Gastrocnemius medialis (tissue), 4 donors: ENCODE measurements at regions not wholly inside any gene's neighbourhood (a gene's known extent, or its start where the extent isn't known, plus 50 kb on each side); places are given as distances from the start of the nearest gene placed in this dataset.

ENCODE experiments used
- ATAC-seq, 2 donors: fragments of 150-250 bp; one replicate each; pipeline ENCODE4 v1.9.1; 2016
- DNase-seq, 2 donors: peaks; one replicate each; pipeline ENCODE4 v3.0.0-alpha.2; 2019
- H3K27ac ChIP-seq, 4 donors: fragments of 200-600 bp; sonication (generic); 1 replicate in 1 of 4; 2 replicates in 3 of 4; pipeline ENCODE4 v1.5.1; 2016 to 2018; ENCODE audit warnings: mild to moderate bottlenecking in 2 of 4, moderate library complexity in 1 of 4
- H3K27me3 ChIP-seq, 3 donors: fragments of 200-600 bp; sonication (generic) in 2 of 3; 1 replicate in 1 of 3; 2 replicates in 2 of 3; pipeline versions ENCODE4 v1.5.1 to v1.6.0; 2016 to 2019; ENCODE audit warnings: mild to moderate bottlenecking in 1 of 3, moderate library complexity in 1 of 3
- H3K36me3 ChIP-seq, 2 donors: fragments of 200-600 bp; sonication (generic) in 1 of 2; one replicate each; pipeline ENCODE4 v1.5.1; 2017 to 2018
- H3K4me1 ChIP-seq, 2 donors: fragments of 200-600 bp; sonication (generic) in 1 of 2; one replicate each; pipeline ENCODE4 v1.5.1; 2016 to 2017; ENCODE audit warnings: mild to moderate bottlenecking in 2 of 2
- H3K4me3 ChIP-seq, 4 donors: fragments of 200-600 bp; sonication (generic) in 3 of 4; 1 replicate in 1 of 4; 2 replicates in 3 of 4; pipeline ENCODE4 v1.5.1; 2016 to 2019; ENCODE audit warnings: mild to moderate bottlenecking in 2 of 4
- H3K9me3 ChIP-seq, 3 donors: fragments of 200-600 bp; sonication (generic) in 2 of 3; 1 replicate in 1 of 3; 2 replicates in 2 of 3; pipeline ENCODE4 v1.5.1; 2016 to 2019
- CTCF ChIP-seq, 5 experiments: fragments of 450-650 bp in 3 of 5; fragments of 200-600 bp in 2 of 5; sonication (generic) in 2 of 5; IDR thresholded peaks in 4 of 5; conservative IDR thresholded peaks in 1 of 5; 1 replicate in 4 of 5; 2 replicates in 1 of 5; pipeline ENCODE4 v1.5.1; 2016 to 2019; ENCODE audit warnings: antibody characterized with exemption in 5 of 5, mild to moderate bottlenecking in 3 of 5, moderate library complexity in 3 of 5
- POLR2A ChIP-seq, 2 donors: fragments of 450-650 bp; IDR thresholded peaks; one replicate each; pipeline ENCODE4 v1.6.1; 2017; ENCODE audit warnings: antibody characterized with exemption in 2 of 2, mild to moderate bottlenecking in 2 of 2, moderate library complexity in 2 of 2
- in situ Hi-C, 4 donors: fragments of 200-750 bp; cut with MboI; loops; one replicate each; pipeline versions ENCODE4 v1.15.0 to v1.8.0; 2017; ENCODE audit warnings: low sequenced_read_pairs in 4 of 4
- intact Hi-C: fragments of 100-400 bp; cut with DNase I; formaldehyde crosslinking; loops from one replicate; pipeline ENCODE4 v1.15.1; 2023; ENCODE audit warnings: low total_unique reads

DNA sequence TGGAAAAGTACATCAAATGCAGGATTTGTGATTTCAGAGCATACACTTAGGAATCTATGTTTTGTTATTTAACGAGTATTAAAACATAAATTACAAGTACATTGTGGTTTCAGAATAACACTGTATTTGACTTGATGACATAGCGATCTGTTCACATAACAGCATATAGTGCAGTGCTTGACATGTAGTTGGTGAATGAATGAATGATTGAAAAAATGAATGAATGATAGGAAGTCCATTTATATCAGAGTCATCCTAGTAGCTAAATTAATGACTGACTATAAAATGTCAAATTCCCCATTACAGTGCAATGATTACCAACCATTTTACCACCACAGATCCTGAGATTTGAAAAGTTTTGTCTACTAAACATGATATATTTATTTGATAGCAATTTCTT, 114.6 kb upstream of the FAT1 start:
- DNase-seq (no peak), ATAC-seq (no peak)
- H3K27me3 ChIP-seq: no peaks in the 10 kb centered on the region
- no peaks in the 10 kb centered on the region for H3K4me1 ChIP-seq
- no peak overlapping the region for H3K27ac ChIP-seq
- in situ Hi-C loops (no loop called here), intact Hi-C loops (no loop called here)
- H3K36me3 ChIP-seq: no peaks in the 10 kb centered on the region
- no peaks in the 10 kb centered on the region for H3K9me3 ChIP-seq
- no peak overlapping the region for H3K4me3 ChIP-seq
- no peak for TF ChIP-seq POLR2A (IDR thresholded peaks at IDR 0.05)
- no peak for TF ChIP-seq CTCF (IDR thresholded peaks at IDR 0.05 in 4 of 5, conservative IDR thresholded peaks at IDR 0.05 in 1 of 5)

- TF ChIP-seq CTCF (IDR thresholded peaks at IDR 0.05 in 4 of 5, conservative IDR thresholded peaks at IDR 0.05 in 1 of 5) (no peak), POLR2A (IDR thresholded peaks at IDR 0.05) (no peak)
- no peak for DNase-seq
- Histone ChIP-seq H3K4me3 (peak overlapping the region; percentile 13 to 31 (median 22)), H3K4me1 (peaks cover 0 to 3% of the 10 kb centered on the region in 2 donors), H3K36me3 (no peaks in the 10 kb centered on the region), H3K27ac (peak overlapping the region; percentile 66 to 76 (median 68)), H3K9me3 (no peaks in the 10 kb centered on the region), H3K27me3 (no peaks in the 10 kb centered on the region)
- intact Hi-C loops (loop anchor here (10.0 kb wide), 2 partner anchors 65 to 115 kb away; partner anchors contain the start of gene FAT1), in situ Hi-C loops (no loop called here)
- peak; percentile 41 to 51 for ATAC-seq
Observed at GRCh38 chr4:186839122-186840037, 115.7 kb upstream of the FAT1 start.

GRCh38 chr4:186840222-186840701, 116.6 kb upstream of the FAT1 start:
- no peaks in the 10 kb centered on the region for H3K9me3 ChIP-seq
- ATAC-seq (peak; percentile 77 to 78), DNase-seq (peak; percentile 57 to 58)
- H3K27me3 ChIP-seq: no peaks in the 10 kb centered on the region
- peak overlapping the region; percentile 24 to 48 (median 38) for H3K4me3 ChIP-seq
- intact Hi-C loops: loop anchor here (10.0 kb wide), 2 partner anchors 65 to 115 kb away; partner anchors contain the start of gene FAT1
- TF ChIP-seq POLR2A (IDR thresholded peaks at IDR 0.05) (peak; percentile 29 to 53), CTCF (IDR thresholded peaks at IDR 0.05 in 4 of 5, conservative IDR thresholded peaks at IDR 0.05 in 1 of 5) (no peak)
- H3K36me3 ChIP-seq: no peaks in the 10 kb centered on the region
- peak overlapping the region; percentile 66 to 76 (median 68) for H3K27ac ChIP-seq
- in situ Hi-C loops: no loop called here
- peaks cover 0 to 3% of the 10 kb centered on the region in 2 donors for H3K4me1 ChIP-seq

- intact Hi-C loops (loop anchor here (10.0 kb wide), 2 partner anchors 64 to 116 kb away; partner anchors contain the start of gene FAT1), in situ Hi-C loops (no loop called here)
- H3K4me3 ChIP-seq: peak overlapping the region; percentile 36 to 48 (median 38)
- TF ChIP-seq POLR2A (IDR thresholded peaks at IDR 0.05) (no peak), CTCF (IDR thresholded peaks at IDR 0.05 in 4 of 5, conservative IDR thresholded peaks at IDR 0.05 in 1 of 5) (no peak)
- H3K9me3 ChIP-seq: no peaks in the 10 kb centered on the region
- ATAC-seq (no peak), DNase-seq (peak in 1 of 2 donors; percentile 23)
- no peaks in the 10 kb centered on the region for H3K36me3 ChIP-seq
- peak overlapping the region; percentile 48 to 76 (median 62) for H3K27ac ChIP-seq
- no peaks in the 10 kb centered on the region for H3K27me3 ChIP-seq
- H3K4me1 ChIP-seq: peaks cover 0 to 3% of the 10 kb centered on the region in 2 donors
Observed at GRCh38 chr4:186840771-186841301, 117.2 kb upstream of the FAT1 start.
